ENCODE measurements at regions not wholly inside any gene's neighbourhood (a gene's known extent, or its start where the extent isn't known, plus 50 kb on each side); places are given as distances from the start of the nearest gene placed in this dataset.

DNA sequence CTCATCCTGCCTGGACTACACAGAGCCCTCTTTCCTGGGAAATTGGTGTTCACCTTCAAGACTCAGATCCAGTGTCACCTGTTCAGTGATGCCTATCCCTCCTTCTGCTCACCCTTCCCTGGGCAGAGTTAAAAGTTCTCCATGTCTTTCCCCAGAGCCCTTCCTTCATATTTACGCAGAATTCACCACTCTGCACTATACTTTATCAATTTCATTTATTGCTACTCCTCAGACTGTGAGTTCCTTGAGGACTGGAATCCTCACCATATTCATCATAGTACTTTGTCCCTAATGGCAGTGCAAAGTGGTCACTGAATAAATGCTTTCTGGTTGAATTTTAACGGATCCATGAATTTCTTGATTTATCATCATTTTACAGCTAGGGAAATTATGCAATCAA is 300.0 kb downstream of the CHRM3 start:
- no peak for DNase-seq

DNA sequence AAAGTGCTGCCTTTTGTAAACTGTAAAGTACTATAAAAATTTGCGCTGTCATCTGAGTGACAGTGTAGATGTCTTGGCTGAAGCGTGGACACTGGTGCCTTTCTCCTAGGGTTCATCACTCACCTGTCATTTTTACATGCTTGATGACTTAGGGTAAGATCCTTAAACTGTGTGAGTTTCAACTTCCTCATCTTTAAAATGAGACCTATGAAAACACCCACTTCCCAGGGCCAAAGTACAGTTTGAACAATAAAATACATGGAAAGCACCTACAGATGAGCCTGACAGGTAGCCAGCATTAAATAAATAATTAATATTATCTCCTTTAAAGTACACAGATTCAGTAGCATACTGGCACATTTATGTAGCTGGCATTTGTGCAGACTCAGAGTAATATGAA is 309.9 kb downstream of the CHRM3 start:
- no peak for DNase-seq

DNA sequence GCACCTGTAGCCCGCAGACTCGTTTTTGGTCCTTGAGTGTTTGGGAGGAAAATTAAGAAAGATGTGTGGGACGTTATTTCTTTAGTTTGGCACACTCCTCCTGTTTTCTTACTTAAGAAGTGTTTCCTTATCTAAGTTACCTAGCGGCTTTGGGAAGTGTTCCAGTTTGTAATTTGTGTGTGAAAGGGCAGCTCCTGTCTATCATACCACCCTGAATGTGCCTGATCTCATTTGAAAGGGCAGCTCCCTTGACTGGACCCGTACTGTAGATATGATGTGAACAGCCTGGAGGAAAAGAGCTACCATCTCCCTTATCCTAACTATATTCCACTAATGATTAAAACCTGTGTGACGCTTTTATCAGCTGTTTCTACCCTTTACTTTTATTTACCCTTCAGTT is 314.3 kb downstream of the CHRM3 start:
- DNase-seq = no peak

DNA sequence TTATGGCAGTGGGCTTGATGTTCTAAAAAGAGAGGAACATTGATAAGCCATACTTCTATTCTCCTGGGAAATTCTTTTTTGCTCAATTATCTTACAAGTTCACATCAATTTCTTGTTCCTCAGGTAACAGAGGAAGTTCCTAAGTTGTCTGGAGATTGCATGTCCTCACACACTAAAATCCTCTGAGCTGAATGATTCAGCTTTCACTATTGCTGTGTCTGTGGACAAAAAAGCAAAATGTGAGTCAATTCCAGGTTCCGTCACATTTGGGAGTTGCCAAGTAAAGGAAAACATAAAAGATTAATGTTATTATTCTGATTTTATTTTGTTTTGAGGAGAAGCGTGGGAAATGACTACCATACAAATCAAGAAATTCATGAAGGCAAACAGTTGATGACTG is 316.7 kb downstream of the CHRM3 start:
- DNase-seq = no peak

DNA sequence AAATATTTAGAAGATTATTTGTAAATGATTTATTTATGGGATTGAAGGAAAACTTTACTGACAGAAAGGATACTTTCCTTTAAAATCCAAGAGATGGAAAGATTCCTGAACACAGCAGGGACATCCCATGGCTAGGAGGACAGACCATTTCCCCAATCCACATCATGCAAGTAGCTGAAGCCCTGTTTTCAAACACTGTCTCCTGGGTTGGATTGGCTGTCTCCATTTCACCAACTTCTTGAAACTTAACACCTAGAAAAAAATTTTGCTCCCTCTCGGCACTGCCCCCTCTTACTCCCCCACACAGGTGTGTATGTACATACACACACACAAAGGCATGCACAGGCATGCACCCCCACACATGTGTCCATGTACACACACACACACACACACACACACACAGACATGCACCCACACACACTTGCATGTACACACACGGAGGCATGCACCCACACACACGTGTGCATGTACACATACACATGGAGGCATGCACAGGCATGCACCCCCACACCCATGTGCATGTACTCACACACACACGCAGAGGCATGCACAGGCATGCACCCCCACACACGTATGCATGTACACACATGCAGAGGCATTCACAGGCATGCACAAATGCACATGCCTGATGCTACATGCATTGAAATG is 320.0 kb downstream of the CHRM3 start:
- DNase-seq = no peak

DNA sequence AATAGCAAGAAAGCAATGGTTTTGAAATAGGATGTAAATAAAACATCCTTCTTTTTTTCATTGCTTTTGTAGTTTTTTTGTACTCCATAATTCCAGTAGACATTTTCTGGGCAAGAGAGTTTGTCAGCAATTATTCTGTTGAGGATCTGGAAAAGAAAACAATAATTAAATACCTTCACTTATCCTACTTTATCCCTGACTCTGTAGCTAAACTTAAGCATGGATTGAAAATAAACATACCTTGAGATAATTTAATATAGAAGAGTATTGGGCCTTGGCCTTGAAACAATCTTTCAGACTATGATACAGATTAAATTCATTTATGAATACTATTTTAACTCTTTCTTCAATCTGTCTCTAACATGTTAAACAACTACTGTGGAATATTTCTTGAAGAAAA is 321.2 kb downstream of the CHRM3 start:
- DNase-seq = no peak

DNA sequence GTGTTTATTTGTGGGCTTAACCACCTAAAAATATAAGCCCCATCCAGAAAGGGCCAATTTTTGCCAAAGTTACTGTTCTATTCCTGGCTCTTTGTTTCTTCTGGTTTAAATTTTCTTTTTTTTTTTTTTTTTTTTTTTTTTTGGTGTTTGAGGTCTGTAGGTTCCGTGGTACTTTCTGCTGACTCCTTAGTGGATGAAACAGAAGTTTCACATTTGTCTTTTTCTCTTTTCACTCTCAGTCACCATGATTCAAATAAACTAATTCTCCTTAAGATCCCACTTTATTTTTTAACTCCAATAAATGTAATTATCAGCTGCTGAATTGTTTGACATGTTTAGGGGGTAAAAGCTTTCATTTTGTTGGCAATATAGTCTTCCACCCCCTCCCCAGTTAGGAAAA is 322.3 kb downstream of the CHRM3 start:
- DNase-seq = no peak

DNA sequence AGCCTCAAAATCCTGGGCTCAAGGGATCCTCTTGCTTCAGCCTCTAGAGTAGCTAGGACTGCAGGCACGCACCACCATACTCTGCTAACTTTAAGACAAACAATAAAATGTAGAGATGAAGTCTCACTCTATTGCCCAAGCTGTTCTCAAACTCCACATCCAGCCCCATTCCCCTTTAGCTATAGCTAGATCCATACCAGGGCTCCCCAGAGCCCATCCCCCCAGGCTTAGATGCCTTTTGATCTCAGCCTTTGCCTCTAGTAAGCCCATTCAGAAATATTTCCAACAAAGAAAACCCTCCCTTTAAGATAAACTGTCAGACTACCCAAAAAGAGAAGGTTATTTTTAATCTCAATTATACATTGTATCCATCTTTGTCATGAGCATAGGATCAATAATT is 325.4 kb downstream of the CHRM3 start:
- DNase-seq = no peak

DNA sequence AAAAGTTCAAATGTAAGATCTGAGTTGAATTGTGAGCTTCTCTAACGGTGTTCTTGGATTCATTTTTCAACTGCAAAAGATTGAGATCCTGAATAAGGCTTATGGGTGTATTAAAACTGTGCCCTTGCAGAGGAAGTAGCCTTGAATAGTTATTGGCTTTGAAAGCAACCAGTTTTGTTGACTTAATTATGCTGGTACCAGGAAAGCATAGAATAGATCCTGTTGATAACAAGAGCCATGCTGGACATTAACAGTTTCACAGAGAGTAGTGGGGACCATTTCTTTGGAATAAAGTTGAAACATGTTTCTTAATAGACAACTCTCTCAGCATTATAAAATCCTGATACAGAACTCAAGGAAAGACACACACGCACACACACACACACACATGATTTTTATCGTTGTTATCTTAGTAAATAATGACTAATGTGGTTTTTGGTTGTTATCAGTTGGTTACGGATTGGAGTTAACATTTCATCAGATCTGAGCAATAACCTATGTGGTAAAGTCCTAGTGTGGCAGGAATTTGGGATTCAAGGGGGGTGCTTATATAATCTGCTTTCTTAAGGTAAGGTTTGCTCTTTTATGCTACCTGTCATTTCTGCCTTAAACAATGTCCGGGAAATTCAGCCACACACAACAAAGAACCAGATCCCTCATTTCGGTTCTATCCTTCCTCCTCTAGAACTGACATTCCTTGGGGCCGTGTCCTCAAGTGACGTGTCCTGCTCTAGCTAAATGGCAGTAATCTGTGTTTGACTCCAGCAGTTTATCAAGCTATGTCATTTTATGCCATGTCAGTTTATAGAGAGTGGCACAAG is 330.9 kb downstream of the CHRM3 start:
- DNase-seq = no peak

DNA sequence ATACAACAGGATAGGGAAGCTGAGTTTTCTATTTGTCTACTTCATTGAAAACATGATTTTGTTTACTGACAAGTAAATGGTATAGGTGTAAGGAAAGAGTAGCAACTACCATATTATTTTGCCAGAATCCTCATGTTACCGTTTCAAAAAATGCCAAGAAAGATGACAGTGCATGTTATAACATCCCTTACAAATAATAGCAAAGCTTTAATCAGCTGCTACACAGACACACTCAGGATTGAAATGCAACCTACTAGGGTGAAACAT is 331.5 kb downstream of the CHRM3 start:
- no peak for DNase-seq

DNA sequence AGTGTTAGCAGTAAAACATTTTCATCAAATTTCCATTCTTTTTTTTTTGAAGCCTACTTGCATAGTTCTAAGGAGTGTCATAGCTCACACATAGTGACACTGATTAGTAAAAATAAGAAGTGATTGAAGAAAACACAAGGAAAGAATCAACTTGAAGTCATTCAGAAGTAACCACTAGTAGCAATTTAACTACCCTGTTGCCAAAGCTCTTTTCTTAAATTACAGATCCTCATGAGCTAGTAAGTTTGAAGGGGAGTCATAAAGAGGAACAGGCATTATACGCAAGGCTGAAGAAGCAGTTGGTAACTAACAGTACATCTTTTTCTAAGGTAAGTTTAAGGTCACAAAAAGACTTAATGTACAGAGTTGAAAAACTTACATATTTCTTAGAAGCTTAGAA is 332.2 kb downstream of the CHRM3 start:
- no peak for DNase-seq

DNA sequence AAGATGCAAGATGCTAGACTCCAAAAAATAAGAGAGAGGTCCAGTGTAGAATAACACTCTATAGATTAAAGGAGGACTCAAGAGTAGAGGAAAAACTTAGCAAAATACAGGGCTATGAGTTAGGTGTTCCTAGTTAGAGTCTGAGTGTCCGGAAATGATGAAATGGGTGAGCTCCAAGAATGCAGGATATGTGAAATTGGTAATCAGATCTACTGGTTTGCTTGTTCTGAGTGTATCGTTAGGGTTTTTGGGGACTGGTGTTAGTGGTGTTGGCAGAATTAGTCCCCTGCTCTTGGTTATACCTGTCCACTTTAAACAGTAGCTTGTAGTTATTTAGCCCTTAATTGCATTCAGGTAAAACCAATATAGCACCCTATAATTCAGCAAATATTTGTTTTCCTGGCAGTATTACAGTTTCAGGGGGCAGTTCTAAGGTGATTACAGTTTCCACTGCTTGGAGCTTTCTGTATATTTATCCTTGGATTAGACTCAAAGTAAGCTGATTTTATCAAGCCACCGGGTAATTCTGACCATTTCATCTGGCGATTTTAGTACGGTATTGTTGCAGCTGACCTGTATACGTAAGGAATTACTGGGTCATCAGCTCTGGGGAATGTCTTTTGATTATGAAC is 332.7 kb downstream of the CHRM3 start:
- DNase-seq = no peak

DNA sequence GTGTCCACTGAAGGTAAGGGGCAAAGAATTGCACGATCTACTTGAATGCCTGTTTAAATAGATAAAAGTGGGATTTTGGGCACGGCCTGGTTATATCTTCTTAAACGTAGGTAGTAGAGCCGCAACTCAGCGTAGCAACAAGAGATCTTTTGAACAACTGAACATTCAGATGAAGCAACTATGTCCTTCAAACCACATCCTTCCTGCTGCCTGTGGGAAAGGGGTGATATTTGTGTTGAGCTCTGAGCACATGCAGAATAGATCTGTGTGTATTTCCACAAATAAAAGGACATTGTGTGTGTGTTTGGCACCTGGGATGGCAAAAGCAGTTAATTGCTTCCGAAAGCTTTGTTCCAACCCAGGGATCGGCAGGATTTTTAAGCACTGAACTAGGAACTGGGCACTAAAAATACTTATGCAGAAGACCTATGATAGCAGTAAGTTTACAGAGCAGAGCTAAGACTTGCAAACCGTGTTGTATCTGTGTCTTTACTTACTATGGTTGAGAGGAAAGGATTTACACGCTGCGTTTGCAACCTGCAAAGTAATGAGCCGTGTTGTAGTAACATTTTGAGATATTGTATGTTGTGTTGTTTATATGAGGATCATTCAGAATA is 333.4 kb downstream of the CHRM3 start:
- DNase-seq = no peak

DNA sequence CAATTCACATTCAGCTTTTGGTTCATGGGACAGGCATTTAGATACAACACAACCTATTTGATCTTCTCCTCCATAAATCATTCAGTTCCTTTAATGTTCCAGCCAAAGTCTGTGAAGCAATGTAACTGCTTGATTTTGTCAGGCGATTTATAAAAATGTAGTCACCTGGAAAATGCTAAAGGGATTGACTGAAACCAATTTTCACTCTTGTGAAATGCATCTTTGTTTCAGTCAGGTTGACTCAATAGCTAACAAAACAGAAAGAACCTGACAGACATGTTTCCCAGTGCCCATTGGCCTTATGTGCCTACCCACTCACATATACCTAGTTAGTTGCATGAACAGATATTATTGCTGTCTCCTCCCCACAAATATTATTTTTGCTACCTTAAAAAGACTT is 335.7 kb downstream of the CHRM3 start:
- no peak for DNase-seq

DNA sequence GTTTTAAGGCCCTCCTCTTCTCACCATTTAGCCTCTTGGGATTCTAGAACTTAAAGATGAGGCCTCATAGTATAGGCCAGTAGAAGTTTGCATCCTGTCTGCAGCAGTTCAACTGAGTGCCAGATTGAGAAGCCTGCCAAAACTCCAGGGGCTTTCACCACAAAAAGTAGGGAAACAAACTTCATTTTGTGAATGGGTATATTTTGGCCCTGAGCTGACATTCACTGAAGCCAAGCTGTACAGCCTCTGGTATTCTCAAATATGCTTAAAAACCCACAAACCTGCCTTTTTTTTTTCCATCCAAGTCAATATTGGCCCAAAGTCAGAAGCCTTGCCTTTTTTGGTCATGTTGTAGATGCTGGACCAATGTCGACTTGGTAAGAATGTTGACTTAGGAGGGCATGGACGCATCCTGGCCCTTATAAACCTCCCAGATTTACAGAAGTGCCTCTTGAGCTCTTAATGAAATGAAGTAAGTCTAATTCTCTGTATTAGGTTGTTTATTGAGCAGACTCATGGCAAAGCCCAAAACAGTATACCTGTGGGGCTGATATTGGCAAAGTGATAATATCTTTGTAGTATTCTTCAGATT is 337.5 kb downstream of the CHRM3 start:
- no peak for DNase-seq

DNA sequence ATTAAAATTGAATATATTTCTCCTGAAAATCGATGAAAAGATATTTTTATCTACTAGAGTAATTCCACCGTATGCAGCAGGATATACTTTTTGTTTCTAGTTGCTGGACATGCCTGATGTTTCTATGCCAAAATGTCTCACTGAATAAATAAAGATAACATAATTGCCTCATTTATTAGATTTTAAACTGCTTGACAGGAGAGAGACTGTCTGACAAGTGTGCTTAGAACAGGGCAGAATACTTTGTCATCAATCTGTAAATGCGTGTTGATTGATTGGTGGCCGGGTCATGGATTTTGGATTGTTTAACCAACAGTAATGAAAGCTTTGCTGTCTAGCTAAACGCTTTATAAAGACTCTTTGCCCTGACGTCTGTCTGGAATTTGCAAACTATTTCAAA is 339.0 kb downstream of the CHRM3 start:
- no peak for DNase-seq

DNA sequence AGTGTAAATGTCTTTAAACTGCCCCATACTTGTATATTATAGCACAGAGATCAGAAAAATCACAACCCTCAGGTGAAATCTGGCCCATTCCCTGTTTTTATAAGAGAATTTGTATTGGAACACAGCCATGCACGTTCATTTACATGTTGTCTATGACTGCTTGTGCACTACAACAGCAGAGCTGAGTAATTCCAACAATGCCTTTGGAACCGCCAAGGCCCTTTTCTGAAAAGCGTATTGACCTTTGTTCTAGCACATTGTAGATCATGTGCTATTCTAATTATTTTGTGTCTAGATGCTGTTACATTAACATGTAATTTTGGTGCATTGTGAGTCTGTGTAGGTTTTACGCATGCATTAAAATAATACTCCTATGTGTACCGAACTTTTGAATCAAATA is 339.6 kb downstream of the CHRM3 start:
- no peak for DNase-seq

DNA sequence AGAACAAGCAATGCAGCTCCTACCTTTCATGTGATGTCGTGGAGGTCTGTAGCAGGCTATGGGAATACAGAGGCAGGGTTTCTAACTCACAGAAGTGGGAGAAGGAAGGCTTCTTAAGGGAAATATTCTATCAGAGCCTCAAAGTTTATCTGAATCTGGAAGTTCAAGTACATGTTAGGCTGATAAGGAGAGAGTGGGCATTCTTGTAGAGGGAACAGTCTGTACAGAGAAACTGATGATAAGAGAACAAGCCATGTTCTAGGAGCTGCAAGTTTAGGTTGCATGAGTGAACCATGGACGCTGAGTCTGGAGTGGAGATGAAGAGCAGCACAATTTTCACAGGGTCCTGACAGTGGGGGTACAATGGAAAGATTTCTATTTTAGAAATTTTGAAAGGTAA is 344.0 kb downstream of the CHRM3 start:
- DNase-seq = no peak

DNA sequence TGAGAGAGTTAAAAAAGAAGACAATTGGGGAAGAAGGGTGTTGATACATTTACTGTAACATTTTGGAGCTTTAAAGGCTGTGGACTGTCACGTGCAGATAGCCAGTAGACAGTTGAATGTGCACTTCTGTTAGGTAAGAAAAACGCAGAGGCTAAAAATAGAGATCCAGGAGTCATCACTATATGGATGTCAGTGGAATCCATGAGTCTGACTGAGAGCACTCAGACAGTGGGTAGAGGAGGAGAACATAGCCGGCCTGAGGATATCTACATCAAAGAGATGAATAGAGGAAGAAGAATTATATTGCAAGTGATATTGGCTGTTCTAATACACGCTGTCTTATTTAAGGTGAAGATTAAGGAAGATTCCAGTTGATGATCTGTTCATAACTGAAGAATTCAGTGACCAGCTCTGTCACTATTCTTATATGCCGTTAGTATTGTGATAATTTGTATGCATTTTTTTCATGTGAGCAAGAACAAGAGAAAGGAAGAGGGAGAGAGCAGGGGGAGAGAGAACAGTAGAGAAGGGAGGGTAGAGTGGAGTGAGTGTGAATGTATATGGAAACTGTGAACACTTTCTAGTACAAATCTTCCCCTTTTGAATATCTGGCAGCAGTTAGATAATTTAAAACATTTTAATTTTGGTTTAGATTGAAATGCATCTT is 344.8 kb downstream of the CHRM3 start:
- DNase-seq = no peak

DNA sequence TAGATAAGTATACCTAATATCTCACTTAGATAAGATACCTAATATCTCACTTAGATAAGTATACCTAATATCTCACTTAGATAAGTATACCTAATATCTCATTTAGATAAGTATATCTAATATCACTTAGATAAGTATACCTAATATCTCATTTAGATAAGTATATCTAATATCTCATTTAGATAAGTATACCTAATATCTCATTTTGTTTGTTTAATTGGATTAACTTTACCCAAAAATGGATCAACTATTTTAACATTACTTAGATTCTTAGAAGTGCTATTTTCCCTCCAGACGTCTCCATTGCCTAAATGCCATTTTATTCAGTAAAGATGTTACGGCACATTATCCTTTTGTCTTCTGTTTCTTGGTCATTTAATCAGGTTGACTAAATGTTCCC is 346.4 kb downstream of the CHRM3 start:
- no peak for DNase-seq

DNA sequence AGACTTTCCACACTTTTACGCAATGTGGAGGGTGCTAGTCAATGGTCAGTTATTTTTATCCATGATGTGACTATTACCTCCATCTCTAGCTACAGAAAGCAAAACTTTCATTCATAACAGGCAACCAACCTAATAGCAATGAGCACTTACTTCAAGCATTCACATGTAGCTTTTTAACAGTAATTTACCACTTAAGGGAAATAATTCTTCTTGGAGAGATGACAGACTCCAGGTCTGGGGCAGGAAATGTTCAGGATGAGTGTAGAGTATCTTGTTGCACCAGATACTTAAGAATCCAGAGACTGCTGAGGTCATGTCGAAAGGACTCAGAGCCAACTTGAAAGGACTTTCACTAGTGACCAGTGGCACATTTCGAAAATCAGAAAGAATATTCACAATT is 347.6 kb downstream of the CHRM3 start:
- DNase-seq = no peak

DNA sequence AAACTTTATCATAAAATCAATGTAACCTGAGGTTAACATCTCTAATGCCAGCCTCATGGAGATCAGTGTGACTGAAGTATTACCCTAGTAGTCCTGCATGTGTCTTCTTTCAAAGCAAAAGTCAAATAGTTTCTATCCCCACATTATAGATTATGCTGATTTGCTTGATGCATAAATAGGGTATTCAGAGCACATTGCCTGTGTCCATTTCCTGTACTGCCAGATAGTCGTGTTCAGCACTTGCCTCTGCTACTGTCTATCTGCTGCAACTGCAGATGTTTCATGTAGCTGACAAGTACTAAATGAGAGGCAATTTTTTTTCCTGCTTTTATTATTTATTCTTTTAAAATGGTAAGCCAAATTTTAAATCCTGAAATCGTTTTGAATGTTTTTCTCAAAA is 348.7 kb downstream of the CHRM3 start:
- DNase-seq = no peak

DNA sequence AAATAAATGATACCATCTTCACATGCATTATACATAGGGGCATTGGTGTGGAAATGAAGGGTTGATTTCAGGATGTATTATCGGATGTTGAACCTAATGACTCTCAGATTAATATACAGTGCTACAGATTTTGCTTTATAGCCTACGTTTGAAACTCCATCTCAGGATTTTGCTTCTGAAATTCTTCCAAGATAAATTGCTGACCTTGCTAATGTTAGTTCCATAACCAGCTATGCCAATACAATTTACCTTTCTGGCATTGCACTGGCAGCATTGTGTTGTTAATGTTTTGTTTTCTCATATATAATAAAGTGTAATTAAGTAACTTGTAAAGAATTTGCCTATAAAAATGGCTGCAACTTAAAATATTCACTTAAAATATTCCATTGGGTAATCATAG is 350.1 kb downstream of the CHRM3 start:
- DNase-seq = no peak
